Endothelial cell of hepatic sinusoid (primary cell): ENCODE measurements at regions not wholly inside any gene's neighbourhood (a gene's known extent, or its start where the extent isn't known, plus 50 kb on each side); places are given as distances from the start of the nearest gene placed in this dataset.

Source experiments
- in situ Hi-C: cut with HindIII; loops from 2 replicates; pipeline ENCODE4 v1.10.0; 2017; ENCODE audit warnings: low sequenced_read_pairs

DNA sequence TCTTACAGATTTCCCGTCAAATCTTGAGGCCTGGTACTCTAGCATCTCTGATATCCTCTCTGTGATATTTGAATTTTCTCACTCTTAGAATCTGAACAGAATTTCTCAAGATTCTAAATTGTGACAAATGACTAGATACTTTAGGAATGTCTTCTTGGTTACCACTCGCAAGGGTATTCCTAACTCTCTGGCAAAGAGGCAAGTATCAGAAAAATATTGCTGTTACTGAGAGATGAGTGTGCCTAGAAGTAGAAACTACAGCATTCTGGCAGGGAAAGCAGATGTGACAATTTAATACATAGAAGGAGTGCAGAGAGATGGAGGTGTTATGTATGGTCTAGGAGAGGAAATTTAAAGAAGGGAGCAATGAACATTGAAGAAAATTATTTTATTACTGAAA lies 467.8 kb downstream of the LRIG3 start:
- in situ Hi-C loops: no loop called here

DNA sequence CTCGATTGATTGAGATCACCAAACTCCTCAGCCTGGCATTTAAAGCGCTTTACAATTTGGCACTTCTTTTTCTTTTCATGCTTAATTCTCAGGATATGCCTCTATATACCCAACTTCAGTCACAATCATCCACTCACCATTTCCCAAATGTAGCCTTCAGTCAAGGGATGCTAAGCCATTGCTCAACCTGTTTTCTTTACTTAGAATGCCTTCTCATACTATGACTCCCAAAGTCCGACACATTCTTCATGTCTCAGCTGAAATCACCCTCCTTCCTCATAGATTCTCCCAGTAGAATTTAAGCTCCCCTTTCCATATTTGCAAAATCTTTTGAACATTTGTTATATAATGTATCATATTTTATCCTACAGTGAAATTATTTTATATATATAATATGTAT lies 467.0 kb downstream of the LRIG3 start:
- in situ Hi-C loops: no loop called here

DNA sequence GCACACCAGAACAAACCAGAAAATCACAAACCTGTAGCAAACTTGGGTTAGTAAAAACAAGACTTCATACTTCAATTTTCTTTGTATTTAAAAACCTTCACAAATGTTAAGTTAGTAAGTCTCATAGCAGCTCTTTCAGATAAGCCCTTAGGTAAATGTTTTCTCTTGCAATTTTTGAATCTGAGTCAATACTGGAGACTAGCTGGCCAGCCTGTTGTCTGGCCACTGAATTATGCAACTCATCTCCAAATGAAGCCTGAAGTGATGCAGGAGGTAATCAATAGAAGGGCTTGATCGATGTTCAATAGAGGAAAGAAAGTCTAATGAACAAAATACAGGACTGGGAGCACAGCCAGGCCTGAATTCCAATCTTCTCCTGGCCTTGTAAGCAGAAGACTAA lies 465.2 kb downstream of the LRIG3 start:
- in situ Hi-C loops: no loop called here

DNA sequence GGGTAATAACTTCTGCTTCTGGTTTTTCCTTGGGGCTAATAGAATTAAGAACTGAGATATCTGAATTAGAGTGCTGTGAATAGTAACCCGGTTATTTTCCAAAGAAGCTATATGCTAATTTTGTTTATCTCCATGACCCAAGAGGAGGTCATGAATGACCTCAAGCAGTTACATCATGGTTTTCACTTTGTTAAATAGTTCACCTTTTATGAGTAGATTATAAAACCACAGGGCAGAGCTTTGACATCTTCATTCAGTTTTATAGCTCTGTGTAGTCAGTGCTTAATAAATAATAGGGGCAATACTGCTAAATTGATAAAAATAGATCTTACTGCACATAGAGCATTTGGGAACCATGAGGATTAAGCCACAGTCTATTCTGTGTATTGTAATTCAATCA lies 462.2 kb downstream of the LRIG3 start:
- in situ Hi-C loops: no loop called here

DNA sequence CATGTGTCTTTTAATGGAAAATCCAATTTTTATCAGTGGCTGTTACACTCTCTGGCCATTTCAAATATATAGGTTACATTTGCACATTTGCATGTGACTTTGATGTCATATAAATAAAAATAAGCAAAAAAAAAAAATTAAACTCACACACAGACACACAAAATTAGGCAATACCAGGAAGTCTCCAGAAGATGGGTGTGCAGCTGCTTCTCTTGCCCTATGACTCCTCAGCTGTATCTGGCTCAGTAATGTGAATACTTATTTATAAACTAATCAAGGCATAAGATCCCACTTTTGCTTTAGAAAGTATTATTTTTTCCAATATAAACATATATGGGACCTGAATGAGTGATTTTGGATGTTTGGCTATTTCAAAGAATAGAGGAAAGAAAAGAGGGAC lies 461.1 kb downstream of the LRIG3 start:
- in situ Hi-C loops: no loop called here

DNA sequence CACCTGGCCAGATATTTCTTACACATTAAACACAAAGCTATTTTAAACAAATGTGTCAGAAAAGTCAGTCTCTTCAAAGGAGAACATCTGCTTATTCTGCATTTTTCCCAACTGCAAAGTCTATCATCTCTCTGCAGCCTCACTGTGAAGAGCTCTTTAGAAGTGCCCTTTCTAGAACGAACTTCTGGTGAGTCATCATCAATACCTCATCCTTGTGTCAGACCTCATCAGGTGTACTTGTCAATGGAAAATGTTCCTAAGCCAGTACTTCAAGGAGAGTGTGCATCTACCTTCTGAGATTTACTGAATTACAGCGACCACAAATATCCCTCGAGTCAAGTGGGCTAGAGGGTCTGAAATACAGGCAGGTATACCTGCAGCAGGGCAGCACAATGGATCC lies 457.3 kb downstream of the LRIG3 start:
- in situ Hi-C loops: no loop called here

DNA sequence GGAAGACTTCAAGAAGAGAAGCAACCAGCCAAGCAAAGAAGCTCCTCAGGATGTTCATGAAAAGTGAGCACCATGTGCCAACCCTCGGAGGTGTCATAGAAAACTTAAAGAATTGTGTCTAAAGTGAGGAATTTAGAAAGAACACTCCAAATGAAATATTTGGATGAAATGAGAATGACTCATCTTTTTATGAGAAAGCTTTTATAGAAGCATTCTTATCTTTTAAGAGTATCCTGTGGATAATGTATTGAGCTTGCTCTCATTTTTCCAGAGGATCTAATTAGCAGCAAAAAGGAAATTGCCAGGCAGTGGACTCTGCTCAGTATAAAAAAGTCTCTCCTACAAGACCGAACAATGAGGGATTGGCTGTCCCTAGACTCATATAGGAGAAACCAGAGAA lies 454.9 kb downstream of the LRIG3 start:
- in situ Hi-C loops: no loop called here

DNA sequence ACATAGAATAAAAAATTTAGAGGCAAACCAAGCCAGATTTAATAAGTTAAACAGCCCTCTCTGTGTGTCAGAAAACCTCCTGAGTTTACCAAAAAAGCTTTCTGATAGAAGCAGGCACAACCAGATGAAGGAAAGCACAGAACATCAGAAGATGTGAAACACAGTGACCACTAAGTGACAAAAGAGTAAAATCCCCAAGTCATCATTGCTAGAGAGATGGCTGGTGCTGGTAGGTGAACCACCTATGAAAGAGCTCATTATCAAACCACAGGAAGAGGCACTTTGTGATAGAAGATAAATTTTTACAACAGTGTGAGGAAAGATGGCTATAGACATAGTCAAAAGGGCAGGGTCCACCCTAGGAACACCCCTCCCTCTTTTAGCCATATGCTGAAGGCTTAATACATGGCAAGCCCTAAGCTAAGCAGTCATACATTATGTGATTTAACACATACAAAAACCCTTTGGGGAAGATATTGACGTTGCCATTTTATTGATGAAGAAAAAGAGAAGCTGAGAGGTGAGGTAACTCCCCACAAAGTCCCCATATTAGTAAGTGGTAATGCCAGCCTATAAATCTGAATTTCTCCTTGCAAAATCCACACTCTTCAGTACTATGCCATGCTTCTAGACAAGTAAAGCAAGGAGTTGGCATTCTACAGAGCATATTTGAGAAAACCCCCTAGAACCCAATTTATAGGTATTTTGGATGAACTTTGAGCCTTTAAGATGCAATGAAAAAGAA lies 449.9 kb downstream of the LRIG3 start:
- in situ Hi-C loops: no loop called here

DNA sequence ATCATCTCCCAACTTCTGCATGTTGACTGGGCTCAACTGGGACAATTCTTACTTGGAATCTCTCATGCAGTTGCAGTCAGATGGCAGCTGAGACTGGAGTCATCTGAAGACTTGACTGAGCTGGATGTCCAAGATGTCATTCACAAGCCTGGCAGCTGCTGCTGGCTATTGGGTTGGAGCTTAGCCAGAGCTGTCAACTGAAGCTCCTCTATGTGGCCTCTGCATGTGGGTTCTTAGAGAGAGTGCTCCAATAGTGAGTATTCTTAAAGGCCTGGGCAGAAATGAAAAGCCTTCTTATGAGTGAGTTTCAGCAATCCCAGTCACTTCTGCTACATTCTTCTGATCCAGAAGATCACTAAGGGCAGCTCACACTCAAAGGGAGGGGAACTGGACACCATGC lies 440.9 kb downstream of the LRIG3 start:
- in situ Hi-C loops: no loop called here

DNA sequence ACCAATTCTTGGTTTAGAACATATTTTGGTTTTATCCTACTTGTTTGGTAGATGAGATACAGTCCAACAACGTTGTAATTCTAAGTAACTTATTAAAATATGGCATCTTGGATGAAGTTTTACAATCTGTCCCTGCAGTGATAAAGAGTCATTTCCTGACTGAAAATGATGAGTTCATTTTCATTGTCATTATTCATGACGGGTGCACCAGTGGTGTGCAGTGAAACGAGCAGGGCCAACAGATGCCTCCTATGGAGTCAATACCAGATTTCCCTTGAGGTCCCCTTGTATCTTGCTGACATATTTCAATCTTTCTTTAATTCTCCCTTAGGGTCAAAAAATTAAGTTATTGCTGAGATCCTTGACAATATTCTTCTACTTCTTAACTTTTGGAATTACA lies 438.5 kb downstream of the LRIG3 start:
- in situ Hi-C loops: no loop called here

DNA sequence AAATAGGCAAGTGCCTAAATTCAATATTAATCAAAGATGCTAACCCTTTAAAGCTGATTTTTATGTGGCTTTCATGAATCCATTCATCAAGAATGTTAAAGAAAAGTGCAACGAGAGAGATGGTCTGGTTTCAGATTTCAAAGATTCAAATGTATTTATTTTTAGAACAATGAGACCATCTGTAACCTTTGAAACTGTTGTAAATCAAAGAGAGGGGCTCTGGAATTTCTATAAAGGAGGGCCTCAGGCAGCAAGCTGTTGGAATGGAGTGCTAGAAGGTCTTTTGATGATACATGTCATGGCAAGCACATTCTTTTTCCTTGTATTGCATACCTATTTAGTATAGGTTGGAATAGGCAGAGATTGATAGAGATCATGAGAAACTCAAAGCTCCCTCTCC lies 433.0 kb downstream of the LRIG3 start:
- in situ Hi-C loops: no loop called here

DNA sequence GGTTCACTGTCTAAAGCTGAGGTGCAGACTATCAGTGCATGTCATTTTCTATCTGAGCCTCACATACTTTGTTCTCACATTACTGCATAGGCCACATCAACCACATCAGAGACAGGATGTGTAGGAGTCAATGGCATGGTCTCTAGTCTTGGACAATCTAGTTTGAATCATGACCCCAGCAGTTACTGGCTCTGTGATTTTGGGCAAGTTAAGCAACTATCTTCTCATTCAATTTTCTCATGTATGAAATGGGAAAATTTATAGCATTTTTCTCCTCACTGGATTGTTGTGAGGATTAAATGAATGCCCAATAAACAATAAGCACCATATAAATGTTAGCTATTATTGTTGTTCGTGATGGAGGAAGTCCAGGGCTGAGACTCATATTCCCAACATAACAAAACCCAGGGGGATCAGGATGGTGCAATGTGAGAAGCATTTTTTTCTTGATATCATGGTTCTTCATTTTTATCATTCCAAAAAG lies 432.6 kb downstream of the LRIG3 start:
- in situ Hi-C loops: no loop called here

DNA sequence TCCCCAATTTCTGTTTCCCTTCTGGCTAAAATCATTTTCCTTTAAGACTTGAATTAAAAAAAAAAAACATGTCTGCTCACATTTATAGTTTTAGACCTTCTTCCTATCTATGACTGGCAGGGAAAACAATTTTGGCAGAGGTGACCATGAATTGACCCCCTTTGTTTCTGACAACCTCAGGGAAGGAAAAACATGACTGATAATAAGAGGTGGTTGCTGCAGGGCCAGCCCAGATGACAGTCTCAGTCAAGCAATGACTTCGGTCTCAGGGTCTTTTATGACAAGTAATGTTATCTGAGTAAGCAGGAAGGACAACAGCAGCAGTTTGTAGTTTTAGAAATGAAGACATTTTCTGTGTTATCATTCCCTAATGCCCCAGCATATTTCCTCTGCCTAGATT lies 430.9 kb downstream of the LRIG3 start:
- in situ Hi-C loops: no loop called here

DNA sequence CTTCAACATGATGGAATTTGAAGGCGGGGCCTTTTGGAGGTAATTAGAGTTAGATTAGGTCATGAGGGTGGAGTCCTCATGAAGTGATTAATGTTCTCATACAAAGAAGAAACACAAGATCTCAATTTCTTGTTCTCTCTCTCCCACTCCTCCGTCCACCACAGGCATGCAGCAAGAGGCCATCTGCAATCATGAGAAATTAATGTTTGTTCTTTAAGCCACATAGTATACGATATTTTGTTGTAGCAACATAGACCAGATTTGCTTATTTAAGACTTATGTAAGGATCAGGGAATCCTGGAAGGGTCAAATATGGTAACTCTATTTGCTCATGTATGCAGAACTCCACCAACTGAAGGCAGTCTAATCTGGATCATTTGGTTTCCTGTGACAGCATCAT lies 429.0 kb downstream of the LRIG3 start:
- in situ Hi-C loops: no loop called here

DNA sequence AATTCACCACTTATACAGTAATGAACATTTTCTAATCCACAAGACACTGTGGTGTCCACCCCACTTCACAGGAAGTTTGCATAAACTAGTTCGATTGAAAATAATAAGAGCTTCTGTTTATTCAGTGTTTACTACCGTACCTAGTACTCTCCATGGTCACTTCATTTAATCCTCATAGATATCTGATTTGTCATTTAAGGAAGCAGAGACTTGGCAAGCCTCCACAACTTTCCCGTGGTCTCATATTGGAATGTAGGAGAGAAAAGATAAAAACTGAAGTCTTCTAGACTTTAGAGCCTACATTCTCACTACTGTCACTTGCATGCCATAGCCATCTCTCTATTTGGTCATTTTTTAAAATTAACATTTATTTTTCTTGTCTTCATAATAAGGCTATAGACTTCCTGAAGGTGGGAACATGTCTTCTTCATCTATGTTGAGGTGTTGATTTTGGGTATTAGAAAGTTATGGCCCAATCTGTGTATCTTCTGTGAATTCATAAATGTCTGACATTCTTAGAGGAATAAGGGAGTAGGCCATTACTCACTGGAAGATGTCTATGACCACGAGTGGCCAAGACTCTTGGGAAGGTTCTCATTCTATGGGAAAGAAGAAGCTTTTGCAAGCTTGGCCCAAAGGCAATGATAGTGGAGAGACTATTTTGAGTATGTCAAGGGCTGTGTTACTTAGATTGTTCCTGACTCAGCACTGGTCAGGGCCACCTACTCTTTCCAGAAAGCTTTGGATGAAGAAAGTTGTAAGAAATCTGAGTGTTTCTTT lies 423.7 kb downstream of the LRIG3 start:
- in situ Hi-C loops: no loop called here

DNA sequence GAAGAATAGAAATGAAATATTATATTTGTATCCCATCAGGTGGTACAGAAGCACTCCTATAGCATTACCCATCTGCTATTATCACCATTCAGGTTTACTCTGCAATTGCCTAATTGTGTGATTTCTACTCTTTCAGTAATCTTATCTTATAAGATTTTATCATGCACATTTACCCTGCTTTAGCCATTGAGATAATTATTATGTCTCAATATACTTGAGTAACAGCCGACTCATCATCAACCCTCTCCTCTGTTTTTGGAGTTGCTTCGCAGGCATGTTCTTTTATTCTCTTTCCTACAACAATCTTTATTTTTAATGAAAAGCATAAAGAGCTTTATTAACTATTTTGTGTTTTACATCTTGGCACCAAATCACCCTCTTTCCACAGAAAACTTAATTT lies 419.9 kb downstream of the LRIG3 start:
- in situ Hi-C loops: no loop called here

DNA sequence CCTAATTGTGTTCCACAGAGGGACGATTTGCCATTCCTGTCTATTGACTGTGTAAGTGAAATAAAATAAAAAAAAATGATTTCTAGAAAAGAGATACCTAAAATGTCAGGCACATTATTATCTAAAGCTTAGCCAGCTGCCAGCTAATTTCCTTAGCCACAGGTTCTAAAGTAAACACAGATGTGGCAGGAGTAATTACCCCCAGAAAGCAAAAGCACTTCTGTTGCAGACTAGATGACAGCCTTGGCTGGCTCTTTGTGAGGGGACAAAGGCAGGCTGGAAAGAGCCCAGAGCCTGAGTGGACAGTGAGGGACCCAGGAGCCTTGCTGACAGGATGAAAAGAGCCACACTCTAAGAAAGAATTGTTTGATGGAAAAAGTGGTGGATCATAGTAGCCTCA lies 418.1 kb downstream of the LRIG3 start:
- in situ Hi-C loops: no loop called here

DNA sequence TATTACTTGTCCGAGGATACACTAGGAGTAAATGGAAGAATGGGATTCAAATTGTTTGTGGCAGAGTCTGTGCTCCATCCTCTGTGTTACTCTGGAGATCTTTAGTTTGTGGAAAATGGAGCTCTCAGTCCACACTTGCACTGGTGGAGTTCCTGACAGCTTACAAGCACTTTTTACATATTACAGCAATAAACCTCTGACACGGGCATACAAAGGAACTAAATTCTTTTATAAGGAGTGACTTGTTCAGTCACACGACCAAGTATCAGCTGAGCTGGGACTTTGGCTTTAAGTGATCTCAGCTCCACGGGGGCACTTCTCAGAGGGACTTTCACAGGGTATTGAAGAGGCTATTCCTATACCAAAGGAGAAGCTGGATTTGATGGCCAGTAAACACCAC lies 417.5 kb downstream of the LRIG3 start:
- in situ Hi-C loops: no loop called here

DNA sequence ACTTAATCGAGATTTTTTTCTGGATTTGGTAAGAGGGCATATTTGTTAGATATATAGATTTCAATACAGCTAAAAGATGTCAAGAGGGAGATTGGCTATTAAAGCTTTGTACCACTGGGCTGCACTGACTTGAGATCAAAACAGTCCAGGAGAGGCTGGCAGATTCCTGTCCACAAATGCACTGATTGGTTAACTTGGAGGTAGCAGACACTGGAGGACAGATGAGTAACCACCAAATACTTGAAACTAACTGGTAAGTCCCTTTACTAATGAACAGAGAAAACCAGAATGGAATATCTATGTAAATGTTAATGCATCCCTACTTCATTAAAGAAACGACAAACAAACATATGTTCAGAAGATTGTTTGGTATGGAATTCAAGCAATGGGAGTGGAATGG lies 416.6 kb downstream of the LRIG3 start:
- in situ Hi-C loops: no loop called here

DNA sequence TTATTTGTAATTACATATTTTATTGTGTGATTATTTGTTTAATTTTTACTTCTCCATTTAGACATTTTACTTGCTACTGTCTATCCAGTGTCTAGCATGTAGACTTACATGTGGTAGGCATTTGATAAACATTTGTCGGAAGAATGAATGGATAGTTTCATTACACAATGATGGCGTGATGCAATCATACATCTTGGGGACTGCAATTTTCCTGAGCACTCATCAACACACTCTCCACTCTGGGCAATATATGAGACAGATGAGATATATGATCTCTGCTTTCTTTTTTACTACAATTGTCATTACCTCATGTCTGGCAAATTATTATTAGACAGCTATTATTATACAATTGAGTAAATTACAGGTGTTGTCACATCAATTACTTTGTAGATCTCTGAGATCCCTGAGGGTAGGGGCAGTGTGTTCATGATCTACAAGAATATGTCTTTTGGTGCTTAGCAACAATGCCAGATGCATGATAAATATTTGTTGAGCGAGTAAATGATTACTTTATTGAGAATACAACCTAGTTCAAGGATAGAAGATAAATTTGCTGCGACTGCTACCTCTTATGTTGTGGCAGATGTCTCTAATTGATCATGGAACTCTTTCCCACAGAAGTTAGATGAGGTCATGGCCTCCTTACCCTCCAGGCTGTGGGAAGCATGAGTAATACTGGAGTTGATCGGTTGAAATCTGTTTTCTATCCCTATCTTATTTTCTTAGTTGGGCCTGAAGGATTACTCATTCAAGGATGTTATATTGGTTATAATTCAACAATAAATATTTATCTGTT lies 416.0 kb downstream of the LRIG3 start:
- in situ Hi-C loops: no loop called here

DNA sequence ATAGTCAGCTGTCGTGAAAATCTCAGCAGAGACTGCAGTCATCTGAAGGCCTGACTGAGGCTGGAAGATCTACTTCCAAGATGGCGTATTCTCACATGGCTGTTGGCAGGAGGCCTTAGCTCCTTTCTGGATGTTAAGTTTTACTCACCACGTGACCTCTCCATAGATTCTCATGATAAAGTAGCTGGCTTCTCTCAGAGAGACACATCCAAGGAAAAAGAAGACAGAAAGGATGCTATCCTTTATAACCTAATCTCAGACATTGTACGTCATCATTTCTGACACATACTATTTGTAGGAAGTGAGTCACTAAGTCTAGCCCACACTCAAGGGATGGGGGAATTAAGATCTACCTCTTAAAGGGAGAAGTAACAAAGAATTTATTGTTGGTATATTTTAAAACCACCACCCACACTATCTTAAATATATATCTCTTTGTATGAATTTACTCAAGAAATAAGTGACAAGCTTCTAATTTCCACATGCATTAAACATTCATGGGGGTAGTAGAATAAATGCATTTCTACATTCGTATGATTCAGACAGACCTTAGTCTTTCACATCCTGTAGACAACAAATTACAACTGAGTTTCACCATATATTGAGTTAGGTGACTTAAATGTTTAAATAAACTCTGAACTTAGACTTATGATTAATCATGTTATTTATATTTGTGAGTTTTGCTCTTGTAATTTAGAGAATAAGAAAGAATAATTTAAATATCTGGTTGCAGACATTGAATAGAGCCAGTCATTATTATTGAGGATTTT lies 411.0 kb downstream of the LRIG3 start:
- in situ Hi-C loops: no loop called here
